Gastroesophageal sphincter (tissue), 3 donors: ENCODE measurements at regions not wholly inside any gene's neighbourhood (a gene's known extent, or its start where the extent isn't known, plus 50 kb on each side); places are given as distances from the start of the nearest gene placed in this dataset.

Source experiments
- CTCF ChIP-seq, 4 experiments: fragments of 200-600 bp in 2 of 4; fragments of 450-650 bp in 2 of 4; sonication (generic) in 1 of 4; IDR thresholded peaks; one replicate each; pipeline ENCODE4 v1.5.1; 2017 to 2019; ENCODE audit warnings: antibody characterized with exemption in 4 of 4, mild to moderate bottlenecking in 2 of 4, moderate library complexity in 2 of 4
- EP300 ChIP-seq: sonication (generic); formaldehyde crosslinking; IDR thresholded peaks from one replicate; pipeline ENCODE4 v1.6.1; 2017; ENCODE audit warnings: antibody characterized with exemption, mild to moderate bottlenecking
- POLR2A ChIP-seq, 2 donors: fragments of 450-650 bp; IDR thresholded peaks; one replicate each; pipeline ENCODE4 v1.6.1; 2017; ENCODE audit warnings: antibody characterized with exemption in 2 of 2, mild to moderate bottlenecking in 2 of 2, moderate library complexity in 1 of 2
- POLR2AphosphoS5 ChIP-seq: sonication (generic); formaldehyde crosslinking; IDR thresholded peaks from one replicate; pipeline ENCODE4 v1.6.1; 2017; ENCODE audit warnings: antibody characterized with exemption

- TF ChIP-seq CTCF (IDR thresholded peaks at IDR 0.05) (no peak), POLR2A (IDR thresholded peaks at IDR 0.05) (no peak), EP300 (no peak), POLR2AphosphoS5 (no peak)
Measured at GRCh38 chr12:98308141-98308540, 207.2 kb upstream of the TMPO start.
